Middle frontal gyrus (tissue), 1 donor: ENCODE measurements at regions not wholly inside any gene's neighbourhood (a gene's known extent, or its start where the extent isn't known, plus 50 kb on each side); places are given as distances from the start of the nearest gene placed in this dataset.

Source experiments
- DNase-seq: peaks from one replicate; pipeline ENCODE4 v3.0.0-alpha.2; 2015; ENCODE audit warnings: low spot score; ENCODE audit errors: extremely low spot score

DNA sequence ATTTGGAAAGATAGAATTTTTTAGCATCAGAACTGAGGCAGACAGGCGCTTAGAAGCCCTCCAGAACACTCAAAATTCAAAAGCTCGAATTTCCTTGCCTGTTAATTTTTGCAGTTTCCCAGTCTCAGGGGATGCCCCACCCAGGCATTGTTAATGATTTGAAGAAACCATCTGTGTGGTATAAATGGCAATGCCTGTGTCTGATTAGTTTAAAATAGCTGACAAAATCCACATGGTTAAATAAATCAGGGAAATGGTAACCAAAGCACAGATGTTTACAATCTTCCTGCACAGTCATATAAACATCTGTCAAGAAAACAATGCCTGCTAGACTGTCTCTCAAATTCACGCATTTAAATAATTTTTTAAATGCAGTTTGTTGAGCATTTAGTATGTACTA is 185.2 kb upstream of the RGMB start:
- DNase-seq, result no peak

DNA sequence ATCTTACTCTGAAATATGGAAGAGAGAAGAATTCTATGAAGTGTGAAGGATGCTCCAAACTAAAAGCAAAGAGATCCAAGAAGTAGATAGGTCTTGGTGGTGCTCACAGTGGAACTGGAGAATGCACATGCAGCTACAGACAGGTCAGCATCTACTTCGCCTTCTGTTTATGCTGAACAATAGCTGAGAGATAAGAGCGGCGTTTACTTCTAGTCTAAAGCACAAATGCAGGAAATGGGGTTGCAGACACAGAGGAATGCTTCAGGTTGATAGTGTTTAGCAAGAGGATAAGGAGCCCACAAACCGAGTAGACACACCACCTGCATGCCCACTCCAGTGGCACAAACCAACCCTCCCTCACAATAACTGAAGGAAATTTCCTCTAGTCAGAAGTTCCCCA is 180.0 kb upstream of the RGMB start:
- DNase-seq, result no peak

DNA sequence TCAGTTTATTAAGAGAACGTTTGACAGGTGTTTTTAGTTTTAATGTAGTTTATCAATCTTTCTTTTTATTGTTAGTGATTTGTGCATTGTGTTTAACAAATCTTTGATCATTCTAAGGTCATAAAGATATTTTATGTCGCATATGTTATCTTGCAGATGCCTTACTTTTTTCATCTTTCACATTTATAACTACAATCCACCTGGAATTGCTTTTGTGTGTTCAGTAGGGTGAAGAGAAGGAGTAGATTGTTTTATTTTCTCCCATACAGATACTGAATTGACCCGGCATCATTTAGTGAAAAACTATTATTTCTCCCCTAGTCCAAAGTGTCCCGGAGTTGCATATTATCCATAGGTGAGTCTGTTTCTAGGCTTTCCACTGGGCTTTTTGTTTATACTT is 179.4 kb upstream of the RGMB start:
- no peak for DNase-seq

DNA sequence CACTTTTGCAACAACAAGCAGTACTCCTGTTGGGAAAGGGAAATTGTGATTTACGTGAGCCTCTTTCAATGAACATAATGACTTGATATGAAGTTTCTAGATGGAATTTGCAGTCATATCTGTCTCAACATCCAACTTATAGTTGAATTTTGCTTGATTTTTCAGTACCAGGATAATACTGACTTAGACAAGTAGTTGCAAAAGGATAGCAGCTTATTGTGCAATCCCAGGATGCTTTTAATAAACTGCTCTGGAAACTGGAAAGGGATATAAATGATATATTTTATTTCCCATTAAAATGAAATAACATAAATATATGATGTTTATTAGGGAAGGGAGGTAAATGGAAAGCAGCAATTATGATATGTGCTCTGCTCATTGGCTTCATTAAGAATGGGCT is 174.4 kb upstream of the RGMB start:
- DNase-seq, result no peak

DNA sequence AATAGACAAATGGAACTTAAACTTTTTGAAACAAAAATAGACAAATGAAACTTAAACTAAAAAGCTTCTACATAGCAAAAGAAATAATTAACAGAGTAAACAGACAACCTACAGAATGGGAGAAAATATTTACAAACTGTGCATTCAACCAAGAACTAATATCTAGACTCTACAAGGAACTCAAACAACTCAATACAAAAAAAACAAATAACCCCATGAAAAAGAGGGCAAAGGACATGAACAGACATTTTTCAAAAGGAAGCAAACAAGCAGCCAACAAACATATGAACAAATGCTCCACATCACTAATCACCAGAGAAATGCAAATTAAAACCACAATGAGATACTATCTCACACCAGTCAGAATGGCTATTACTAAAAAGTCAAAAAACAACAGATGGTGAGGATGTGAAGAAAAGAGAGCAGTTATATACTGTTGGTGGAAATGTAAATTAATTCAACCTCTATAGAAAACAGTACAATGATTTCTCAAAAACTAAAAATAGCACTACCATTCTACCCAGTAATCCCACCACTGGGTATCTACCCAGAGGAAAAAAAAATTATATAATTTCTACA is 170.8 kb upstream of the RGMB start:
- DNase-seq, result no peak

DNA sequence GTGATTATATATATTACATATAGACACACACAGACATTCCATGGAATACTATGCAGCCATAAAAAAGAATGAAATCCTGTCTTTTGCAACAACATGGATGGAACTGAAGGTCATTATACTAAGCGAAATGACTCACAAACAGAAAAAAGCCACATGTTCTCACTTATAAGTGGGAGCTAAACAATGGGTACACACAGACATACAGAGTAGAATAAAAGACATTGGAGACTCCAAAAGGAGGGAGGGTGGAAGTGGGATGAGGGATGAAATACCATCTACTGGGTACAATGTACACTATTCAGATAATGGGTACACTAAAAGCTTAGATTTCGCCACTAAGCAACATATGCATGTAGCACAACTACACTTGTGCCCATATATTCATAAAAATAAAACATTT is 170.0 kb upstream of the RGMB start:
- no peak for DNase-seq

DNA sequence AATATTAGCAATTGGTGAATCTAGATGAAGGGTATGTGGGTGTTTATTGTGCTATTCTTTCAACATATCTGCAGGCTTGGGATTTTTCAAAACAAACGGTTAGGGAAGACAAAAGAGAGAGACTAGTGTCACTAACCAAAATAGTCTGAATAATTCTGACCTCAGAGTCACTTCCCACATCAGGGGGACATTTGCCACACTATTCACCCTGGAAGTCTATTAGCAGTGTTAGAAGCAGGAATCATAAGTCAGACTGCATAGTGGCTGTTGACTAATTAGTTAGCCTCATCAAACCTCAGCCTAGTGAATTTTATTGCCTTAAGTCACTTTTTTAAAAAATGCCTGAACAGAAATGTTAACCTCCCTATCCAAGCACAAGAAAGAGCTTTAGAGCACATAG is 169.2 kb upstream of the RGMB start:
- no peak for DNase-seq

DNA sequence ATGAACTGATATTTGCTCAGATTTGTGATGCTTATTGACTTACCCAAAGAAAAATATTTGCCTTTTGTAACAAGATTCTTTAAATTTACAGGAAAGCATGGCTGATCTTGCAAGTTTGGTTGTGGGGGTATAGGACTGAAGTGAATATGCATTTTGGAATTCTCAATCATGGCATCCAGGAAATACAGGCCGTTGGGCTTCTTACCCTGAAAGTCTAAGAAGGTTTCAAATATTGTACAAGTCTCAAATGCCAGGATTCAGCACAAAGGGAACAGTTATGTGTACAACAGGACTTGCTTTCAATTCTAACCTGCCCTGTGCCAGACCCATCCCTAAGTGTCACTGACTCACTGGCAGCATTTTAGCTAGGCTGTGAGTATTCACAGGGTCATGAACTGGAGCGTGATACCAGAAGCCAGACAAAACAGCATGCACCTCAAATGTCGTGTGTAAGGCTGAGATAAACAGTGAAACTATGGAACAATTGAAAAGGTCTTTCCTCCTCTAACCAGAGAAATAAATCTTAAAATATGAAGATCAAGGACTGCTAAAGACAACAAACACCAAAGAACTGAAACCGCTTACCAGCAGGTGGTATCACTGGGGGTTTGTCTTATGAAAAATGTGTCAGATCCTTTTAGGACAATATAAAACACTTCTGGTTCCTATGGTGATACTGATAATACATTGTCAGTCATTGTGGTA is 168.6 kb upstream of the RGMB start:
- no peak for DNase-seq

DNA sequence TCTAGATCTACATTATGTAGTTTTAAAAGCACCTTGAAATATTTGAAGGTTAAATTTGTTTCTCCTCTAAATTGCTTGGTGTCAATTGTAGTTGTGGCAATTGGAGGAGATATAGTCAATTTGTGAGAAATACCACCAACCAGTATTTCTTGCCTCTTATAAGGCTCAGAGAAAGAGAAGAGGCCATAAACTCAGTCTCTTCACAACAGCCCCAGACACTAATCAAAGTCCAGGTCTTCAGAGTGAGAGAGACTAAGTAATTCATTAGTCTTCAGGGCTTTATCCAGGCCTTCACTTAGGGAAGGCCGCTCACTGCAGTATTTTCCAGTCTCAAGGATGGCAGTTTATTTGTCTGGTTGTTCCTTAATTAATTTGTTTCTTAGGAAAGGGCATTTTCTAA is 168.0 kb upstream of the RGMB start:
- DNase-seq, result no peak

DNA sequence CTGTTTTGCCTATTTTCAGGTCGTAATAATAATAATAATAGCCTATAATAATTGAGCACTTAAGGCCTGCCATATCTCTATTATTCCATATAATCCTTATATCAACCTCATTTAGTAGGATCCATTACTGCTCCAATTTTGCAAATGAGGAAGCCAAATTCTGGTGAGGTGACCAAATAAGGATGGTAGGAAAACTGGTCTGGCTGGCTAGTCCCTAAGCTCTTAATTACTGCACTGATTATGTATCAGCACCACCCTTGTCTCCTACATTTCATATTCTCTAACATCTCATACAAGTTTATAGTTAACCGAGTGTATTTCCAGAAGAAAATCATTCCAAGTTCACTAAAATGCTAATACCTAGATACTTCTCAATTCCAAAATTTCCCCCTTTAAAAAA is 166.5 kb upstream of the RGMB start:
- no peak for DNase-seq

DNA sequence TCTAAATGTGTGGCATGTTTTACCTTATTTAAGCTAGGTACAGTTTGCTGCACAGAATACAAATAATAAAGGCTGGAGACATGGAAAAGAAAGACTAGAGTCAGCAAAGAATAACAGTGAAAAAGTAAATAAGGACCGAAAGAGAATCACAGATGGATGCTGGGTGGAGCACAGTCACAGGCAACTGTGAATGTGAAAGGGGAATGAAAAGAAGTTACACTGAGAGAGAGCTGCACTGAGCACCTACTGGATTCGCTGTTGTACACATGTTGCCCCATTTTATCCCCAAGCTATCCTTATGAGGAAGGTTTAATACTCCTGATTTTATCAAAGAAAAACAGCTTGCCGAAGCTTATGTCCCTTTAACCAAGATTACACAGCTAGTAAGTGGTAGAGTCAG is 165.4 kb upstream of the RGMB start:
- DNase-seq, result no peak

DNA sequence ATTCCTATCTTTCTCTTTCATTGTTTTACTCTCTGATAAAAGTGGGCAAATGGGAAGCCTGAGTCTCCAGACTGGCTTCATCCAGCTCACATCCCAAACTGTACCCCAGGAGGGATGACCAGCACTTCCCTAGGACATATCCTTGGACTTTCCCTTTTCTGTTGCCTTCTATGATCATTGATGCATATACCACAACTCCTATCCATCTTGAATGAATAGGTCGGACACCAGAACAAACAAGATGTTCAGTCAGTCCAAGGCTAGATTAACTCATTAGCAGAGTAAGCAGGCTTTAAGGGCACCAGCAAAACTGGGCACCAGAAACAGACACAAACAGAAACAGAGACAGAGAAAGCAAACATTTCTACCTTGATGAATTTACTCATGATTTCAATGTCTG is 159.1 kb upstream of the RGMB start:
- no peak for DNase-seq

DNA sequence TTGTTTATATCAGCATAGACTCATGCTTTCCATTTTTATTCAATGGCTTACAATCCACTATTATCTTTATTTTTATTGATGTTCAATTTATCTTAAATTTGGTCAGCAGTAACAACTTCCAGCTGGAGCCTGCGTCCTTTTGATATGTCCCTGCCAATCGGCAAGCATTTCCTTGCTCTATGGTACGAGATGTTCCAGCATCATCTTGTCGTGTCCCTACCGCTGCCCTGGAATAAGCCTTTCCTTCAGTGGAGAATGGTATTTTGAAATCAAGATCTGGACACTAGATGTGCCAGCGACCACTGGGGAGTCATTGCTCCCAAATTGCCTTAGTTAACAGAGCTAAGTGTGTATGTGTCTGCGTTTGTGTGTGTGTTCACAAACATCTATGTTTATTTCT is 151.6 kb upstream of the RGMB start:
- DNase-seq, result no peak

DNA sequence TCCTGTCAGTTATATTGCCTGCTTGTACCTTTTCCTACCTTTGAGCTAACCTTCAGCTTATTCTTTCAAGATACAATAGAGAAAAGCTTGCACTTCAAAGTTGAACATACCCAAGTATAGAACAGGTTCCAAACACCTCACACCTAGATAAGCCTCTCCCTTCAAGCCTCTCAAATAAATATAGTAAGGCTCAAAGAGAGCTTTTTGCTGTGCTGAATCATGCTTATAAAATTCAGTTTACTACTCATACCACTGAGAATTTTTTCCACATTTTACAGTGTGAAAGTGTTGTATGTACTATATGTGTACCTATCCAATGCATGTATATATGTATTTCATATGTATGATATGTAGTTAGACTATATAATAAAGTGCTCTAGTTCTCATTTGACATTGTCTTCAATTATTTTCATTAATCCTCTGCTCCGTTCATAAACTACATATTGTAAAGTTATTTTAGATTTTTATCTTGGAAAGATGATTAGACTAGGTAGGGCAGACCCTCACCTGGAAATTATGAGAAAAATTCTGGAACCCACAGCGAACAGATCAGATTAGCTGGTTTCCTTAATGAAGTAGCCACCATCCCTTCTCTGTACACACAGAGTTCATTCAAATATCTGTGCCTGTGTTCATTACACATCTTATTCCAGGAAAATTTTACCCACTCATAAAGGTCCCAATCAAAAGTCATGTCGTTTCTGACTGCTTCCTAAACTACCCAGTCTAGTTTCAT is 149.2 kb upstream of the RGMB start:
- DNase-seq, result no peak

DNA sequence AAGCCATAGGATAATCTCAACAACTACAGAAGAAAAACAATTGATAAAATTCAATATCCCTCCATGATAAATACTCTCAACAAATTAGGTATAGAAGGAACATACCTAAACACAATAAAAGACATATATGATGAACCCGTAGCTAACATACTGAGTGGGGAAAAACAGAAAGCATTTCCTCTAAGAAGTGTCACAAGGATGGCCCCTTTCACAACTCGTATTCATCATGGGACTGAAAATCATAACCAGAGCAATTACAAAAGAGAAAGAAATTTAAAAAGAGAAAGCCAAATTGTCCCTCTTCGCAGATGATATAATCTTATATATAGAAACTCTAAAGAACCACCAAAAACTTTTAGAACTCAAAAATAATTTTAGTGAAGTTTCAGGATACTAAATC is 146.3 kb upstream of the RGMB start:
- no peak for DNase-seq

DNA sequence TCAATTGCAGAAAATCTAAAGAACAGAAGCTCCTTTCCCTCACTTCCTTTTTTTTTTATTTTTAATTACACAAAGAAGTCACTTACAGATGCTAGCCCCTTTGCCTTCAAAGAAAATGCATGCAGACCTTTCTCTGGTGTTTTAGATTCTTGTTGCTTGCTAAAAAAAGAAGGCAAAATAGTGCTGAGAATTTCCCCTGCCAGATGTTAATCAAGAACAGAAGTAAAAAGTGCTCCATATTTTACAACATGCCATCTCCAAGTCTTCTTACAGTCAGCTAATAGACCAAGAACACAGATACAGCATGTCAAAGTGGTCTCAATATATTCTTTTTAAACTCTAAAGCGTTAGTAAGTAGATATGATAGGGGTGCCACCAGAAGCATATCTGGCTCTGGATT is 142.8 kb upstream of the RGMB start:
- no peak for DNase-seq

DNA sequence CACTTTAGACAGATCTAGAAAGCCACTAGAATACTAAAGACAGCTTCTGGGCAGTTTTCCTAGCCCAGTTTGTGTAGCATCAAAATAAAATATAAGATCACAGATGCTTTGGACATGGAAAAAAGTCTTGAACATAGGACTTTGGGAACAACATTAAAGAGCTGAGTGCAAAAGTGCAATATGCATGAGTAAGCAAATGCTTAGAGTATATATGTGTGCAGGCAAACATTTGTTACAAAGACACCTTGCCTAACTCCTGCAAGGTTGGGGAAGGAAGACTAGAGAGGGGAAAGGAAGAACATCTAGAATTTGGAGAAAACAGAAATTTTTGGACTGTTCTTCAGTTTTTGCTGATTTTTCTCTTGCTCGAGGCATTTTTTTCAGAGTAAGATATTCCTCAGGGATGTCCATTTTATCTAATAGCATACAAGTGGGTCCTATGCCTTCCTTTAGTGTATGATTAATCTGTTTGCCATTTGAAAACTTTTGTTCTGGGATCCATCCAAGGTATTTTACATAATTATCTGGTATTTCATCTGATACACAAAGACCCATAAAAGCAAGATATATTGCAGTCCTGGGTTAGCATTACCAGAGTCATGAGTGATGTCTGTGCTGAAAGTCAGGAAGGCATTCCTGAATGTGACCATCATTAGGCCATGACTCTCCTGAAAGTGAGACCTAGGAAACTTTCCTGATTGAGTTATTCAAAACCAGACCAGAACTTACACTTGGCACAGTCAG is 142.0 kb upstream of the RGMB start:
- DNase-seq, result no peak

DNA sequence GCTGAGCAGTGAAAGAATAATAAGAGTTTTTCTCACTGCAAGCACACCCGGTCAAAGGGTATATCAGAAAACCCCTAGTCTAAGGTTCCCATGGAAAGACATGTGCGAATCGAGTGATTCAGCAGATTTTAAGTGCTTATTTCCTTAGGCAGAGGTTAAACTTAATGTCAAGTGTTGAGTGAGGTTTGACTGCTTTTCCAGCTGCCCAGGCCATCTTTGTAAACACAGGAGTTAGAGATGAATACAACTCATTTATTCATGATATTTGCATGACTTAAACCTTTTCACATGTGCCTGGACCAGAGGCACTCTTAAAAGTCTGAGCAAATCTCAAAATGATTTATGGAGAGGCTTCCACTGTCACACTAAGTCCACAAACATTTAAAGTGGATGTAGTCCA is 137.8 kb upstream of the RGMB start:
- no peak for DNase-seq

DNA sequence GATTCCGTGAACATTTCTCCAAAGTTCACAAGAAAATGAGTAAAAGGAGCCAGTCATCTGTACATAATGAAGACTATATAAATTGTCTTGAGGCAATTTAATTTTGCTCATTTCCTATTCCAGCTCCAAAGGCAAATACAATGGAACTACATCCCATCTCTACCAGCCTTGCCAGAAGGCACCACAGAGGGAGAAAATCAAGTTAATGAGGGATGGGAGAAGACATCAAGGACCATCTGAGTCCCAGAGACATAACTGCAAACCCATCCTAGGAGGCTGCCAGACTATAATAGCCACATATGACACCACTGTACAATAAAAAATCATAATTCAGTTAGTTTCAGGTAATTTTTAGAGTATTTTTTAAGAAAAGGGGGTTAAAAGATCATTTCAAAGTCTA is 136.3 kb upstream of the RGMB start:
- DNase-seq, result no peak

DNA sequence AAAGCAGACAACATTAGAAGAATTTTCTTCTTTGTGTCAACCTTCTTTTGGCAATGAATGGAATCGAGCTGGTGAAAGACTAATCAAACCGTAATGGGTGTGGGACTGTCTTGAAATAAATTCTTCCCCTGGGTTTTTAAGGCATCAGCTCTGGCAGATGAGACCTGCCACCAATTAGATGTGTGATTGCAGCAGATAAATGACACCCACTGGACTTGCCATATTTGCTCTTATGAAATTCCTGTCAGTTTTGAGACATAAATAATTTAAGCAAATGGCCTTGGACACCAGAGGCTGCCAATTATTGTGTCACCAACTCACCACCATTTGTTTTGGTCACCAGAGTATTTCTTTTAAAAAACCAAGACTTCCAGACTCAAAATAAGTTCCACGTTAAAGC is 135.9 kb upstream of the RGMB start:
- no peak for DNase-seq

DNA sequence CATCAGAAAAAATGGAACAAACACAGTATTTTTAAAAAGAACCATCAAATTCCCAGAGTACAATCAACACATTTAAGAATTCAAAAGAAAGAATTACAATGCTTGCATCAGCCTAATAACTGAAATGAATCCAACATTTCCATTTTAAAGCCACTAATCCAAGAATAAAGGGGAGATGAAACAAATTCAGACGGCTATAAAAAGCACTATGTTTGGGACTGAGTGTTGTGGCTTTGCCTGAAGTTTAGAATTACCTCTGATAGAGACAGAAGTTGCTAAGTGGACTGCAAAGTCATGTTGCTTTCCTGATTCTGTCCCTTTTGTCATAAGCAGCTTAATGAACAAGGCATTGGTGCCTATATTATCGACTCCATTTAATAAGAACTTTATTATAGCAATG is 135.4 kb upstream of the RGMB start:
- DNase-seq, result no peak

DNA sequence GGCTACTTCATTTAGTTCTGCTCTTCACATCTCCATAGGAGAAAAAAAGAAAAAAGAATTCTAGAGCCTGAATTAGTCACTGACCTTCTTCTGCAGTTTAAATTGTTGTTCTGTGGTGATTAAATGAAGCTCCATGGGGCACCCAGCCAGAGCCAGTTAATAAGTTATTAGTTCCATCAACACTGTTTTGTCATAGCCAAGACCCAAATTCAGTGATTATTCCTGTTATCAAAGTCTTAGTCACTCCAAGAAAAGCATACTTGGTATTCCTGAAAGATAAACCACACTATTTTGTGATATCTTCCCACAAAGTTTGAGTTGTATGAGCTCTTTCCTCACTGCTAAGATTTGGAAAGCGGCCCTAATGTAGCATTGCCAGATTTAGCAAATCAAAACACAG is 134.8 kb upstream of the RGMB start:
- DNase-seq, result no peak
